Neuronal stem cell (in vitro differentiated cells): ENCODE measurements at regions not wholly inside any gene's neighbourhood (a gene's known extent, or its start where the extent isn't known, plus 50 kb on each side); places are given as distances from the start of the nearest gene placed in this dataset.
A peak's percentile ranks its signal among the peaks of the same experiment; 100 is the strongest.

Experiments used
- DNase-seq: peaks from one replicate; pipeline ENCODE4 v3.0.0-alpha.2; 2013; ENCODE audit warnings: low spot score
- H2AFZ ChIP-seq: one replicate; pipeline ENCODE4 v1.6.1; 2013; ENCODE audit warnings: mild to moderate bottlenecking, low read length, inconsistent platforms
- H2AK5ac ChIP-seq: 2 replicates; pipeline ENCODE4 v1.6.1; 2013; ENCODE audit warnings: low read depth, mild to moderate bottlenecking, inconsistent platforms, low read length, moderate library complexity, mixed read lengths
- H2BK120ac ChIP-seq: 2 replicates; pipeline ENCODE4 v1.6.1; 2013; ENCODE audit warnings: low read depth, mild to moderate bottlenecking, inconsistent platforms, low read length, moderate library complexity, mixed read lengths
- H2BK12ac ChIP-seq: one replicate; pipeline ENCODE4 v1.6.1; 2013; ENCODE audit warnings: low read length, inconsistent platforms
- H2BK15ac ChIP-seq: 2 replicates; pipeline ENCODE4 v1.6.1; 2013; ENCODE audit warnings: mild to moderate bottlenecking, low read length, inconsistent platforms, mixed read lengths
- H2BK5ac ChIP-seq: one replicate; pipeline ENCODE4 v1.6.1; 2013; ENCODE audit warnings: inconsistent platforms, mild to moderate bottlenecking, low read length, moderate library complexity
- H3K14ac ChIP-seq: one replicate; pipeline ENCODE4 v1.6.1; 2013; ENCODE audit warnings: low read length, inconsistent platforms
- H3K18ac ChIP-seq: 2 replicates; pipeline ENCODE4 v1.6.1; 2013; ENCODE audit warnings: low read length, inconsistent platforms
- H3K23ac ChIP-seq: 2 replicates; pipeline ENCODE4 v1.6.1; 2013; ENCODE audit warnings: low read depth, mild to moderate bottlenecking, mixed read lengths, low read length, inconsistent platforms; ENCODE audit not compliant: poor library complexity
- H3K27ac ChIP-seq: replicated peaks from 3 replicates; pipeline ENCODE4 v1.5.1; 2013; ENCODE audit warnings: low read length, inconsistent platforms
- H3K27me3 ChIP-seq, 3 experiments: 2 replicates each; pipeline ENCODE4 v1.6.1; 2013; ENCODE audit warnings: low read length in 3 of 3, mild to moderate bottlenecking in 2 of 3, inconsistent platforms in 1 of 3, low read depth in 1 of 3, mixed read lengths in 1 of 3, moderate library complexity in 1 of 3; ENCODE audit not compliant: control insufficient read depth in 3 of 3, insufficient read depth in 3 of 3
- H3K36me3 ChIP-seq, 2 donors: replicated peaks in 1 of 2; 2 replicates each; pipeline ENCODE4 v1.6.1; 2013; ENCODE audit warnings: low read length in 2 of 2; ENCODE audit not compliant: control insufficient read depth in 2 of 2, insufficient read depth in 2 of 2
- H3K4ac ChIP-seq: 2 replicates; pipeline ENCODE4 v1.6.1; 2013; ENCODE audit warnings: inconsistent platforms, mild to moderate bottlenecking, low read length, moderate library complexity
- H3K4me1 ChIP-seq, 2 donors: 1 replicate in 1 of 2; 2 replicates in 1 of 2; pipeline ENCODE4 v1.6.1; 2013; ENCODE audit warnings: low read length in 2 of 2, low read depth in 1 of 2; ENCODE audit not compliant: control insufficient read depth in 2 of 2, insufficient read depth in 1 of 2
- H3K4me2 ChIP-seq: one replicate; pipeline ENCODE4 v1.6.1; 2013; ENCODE audit warnings: mild to moderate bottlenecking, low read length, inconsistent platforms; ENCODE audit not compliant: insufficient read depth, poor library complexity, severe bottlenecking
- H3K4me3 ChIP-seq, 2 donors: 2 replicates each; pipeline ENCODE4 v1.5.1; 2013; ENCODE audit warnings: low read length in 2 of 2, mild to moderate bottlenecking in 2 of 2, inconsistent platforms in 1 of 2, moderate library complexity in 1 of 2
- H3K79me1 ChIP-seq: one replicate; pipeline ENCODE4 v1.6.1; 2013; ENCODE audit warnings: low read depth, mild to moderate bottlenecking, inconsistent platforms, low read length, moderate library complexity
- H3K9ac ChIP-seq: one replicate; pipeline ENCODE4 v1.6.1; 2013; ENCODE audit warnings: mild to moderate bottlenecking, low read depth, low read length, inconsistent platforms; ENCODE audit not compliant: poor library complexity
- H3K9me3 ChIP-seq, 2 donors: replicated peaks in 1 of 2; 2 replicates each; pipeline versions ENCODE3 to v1.6.1; 2013; ENCODE audit warnings: low read length in 2 of 2, mild to moderate bottlenecking in 2 of 2, inconsistent platforms in 1 of 2, low read depth in 1 of 2, mixed read lengths in 1 of 2, moderate library complexity in 1 of 2; ENCODE audit not compliant: control insufficient read depth in 2 of 2, insufficient read depth in 1 of 2
- H4K8ac ChIP-seq: one replicate; pipeline ENCODE4 v1.6.1; 2013; ENCODE audit warnings: low read depth, mild to moderate bottlenecking, inconsistent platforms, low read length, moderate library complexity
- H4K91ac ChIP-seq: one replicate; pipeline ENCODE4 v1.6.1; 2013; ENCODE audit warnings: low read length, low read depth, mild to moderate bottlenecking, inconsistent platforms; ENCODE audit not compliant: poor library complexity
- WGBS, 2 donors: extraction: QIAGEN DNeasy Blood & Tissue Kit; methylation state at CpG; one replicate each; pipeline ENCODE4 v1.1.7; 2013; ENCODE audit warnings: missing lambda C conversion rate in 2 of 2, mixed read lengths in 1 of 2; ENCODE audit not compliant: insufficient read length in 2 of 2, insufficient replicate concordance in 1 of 2; ENCODE audit errors: extremely low coverage in 2 of 2; 5-methylcytosine and 5-hydroxymethylcytosine counted together

- H2BK12ac ChIP-seq = no peak overlapping the region
Measured at GRCh38 chr6:74757813-74758212, 448.0 kb downstream of the COL12A1 start.

DNA sequence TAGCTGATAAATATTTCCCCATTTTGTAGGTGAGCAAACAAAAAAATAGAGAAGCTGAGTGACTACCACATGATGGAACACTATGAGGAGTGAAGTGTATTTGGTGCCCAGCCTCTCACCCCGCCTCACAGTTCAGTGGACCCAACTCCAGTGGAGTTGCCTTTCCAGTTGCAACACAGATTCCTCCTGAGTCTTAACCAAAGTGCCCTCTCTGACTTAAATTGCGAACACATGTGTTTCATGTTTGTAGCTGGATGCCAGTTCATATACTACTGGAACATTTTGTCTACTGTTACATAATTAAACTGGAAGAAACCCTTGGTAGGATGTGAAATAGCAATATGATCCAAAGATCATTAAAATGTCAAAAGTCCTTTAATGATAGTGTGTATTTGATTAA is 448.9 kb downstream of the COL12A1 start:
- Histone ChIP-seq H3K27ac (no peak overlapping the region), H4K8ac (no peak overlapping the region), H4K91ac (no peak overlapping the region), H3K23ac (no peak overlapping the region), H2BK12ac (no peak overlapping the region), H3K4me1 (no peaks in the 10 kb centered on the region), H3K4me3 (no peak overlapping the region), H2BK15ac (no peak overlapping the region), H3K27me3 (no peaks in the 10 kb centered on the region), H2BK120ac (no peak overlapping the region), H3K14ac (no peak overlapping the region), H3K36me3 (no peaks in the 10 kb centered on the region), H2AFZ (no peak overlapping the region), H3K4me2 (no peak overlapping the region), H3K9me3 (no peaks in the 10 kb centered on the region), H2BK5ac (no peak overlapping the region), H3K9ac (no peak overlapping the region), H3K4ac (no peak overlapping the region), H3K18ac (no peak overlapping the region), H2AK5ac (no peak overlapping the region), H3K79me1 (no peaks in the 10 kb centered on the region)
- DNase-seq = no peak
- no CpG with 5 or more reads among the region's 2 CpGs for WGBS, 2 donors

More at GRCh38 chr6:74757813-74758212, 448.0 kb downstream of the COL12A1 start:
- Histone ChIP-seq H2BK5ac (no peak overlapping the region), H2AK5ac (no peak overlapping the region), H3K9ac (no peak overlapping the region), H4K8ac (no peak overlapping the region), H3K9me3 (no peaks in the 10 kb centered on the region), H3K36me3 (no peaks in the 10 kb centered on the region), H3K79me1 (no peaks in the 10 kb centered on the region), H2AFZ (no peak overlapping the region), H2BK120ac (no peak overlapping the region), H3K27me3 (no peaks in the 10 kb centered on the region), H4K91ac (no peak overlapping the region), H3K4me3 (no peak overlapping the region), H3K4me1 (no peaks in the 10 kb centered on the region), H3K18ac (no peak overlapping the region), H3K27ac (no peak overlapping the region), H3K23ac (no peak overlapping the region), H3K4me2 (no peak overlapping the region), H3K4ac (no peak overlapping the region), H2BK15ac (no peak overlapping the region), H3K14ac (no peak overlapping the region)
- WGBS, 2 donors = no CpG with 5 or more reads among the region's 1 CpG
- no peak for DNase-seq

DNA sequence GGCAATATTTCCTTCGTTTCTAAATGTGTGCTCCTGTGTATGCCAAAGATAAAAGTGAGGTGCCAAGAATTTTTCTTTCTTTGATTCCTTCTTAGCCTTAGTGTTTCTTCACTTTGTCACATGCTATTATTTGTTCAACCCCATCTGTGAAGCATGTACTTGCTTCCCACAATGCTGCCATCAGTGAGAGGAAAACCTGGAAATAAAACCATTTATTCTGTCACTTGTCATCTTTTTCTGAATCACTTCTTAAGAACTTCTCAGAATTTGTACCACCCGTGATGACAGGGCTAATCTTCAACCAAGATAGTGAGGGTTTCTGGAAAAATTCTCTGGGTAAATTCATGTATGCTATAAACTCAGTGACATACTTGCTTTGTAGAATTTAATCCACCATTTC is 450.1 kb downstream of the COL12A1 start:
- Histone ChIP-seq H3K79me1 (no peaks in the 10 kb centered on the region), H4K8ac (no peak overlapping the region), H3K27ac (no peak overlapping the region), H2BK15ac (no peak overlapping the region), H3K18ac (no peak overlapping the region), H3K14ac (no peak overlapping the region), H2BK120ac (no peak overlapping the region), H3K23ac (no peak overlapping the region), H2AFZ (no peak overlapping the region), H3K4me2 (no peak overlapping the region), H3K36me3 (no peaks in the 10 kb centered on the region), H3K9me3 (no peaks in the 10 kb centered on the region), H3K4ac (no peak overlapping the region), H3K4me3 (no peak overlapping the region), H2BK5ac (no peak overlapping the region), H2AK5ac (no peak overlapping the region), H3K27me3 (no peaks in the 10 kb centered on the region), H4K91ac (no peak overlapping the region), H2BK12ac (no peak overlapping the region), H3K9ac (no peak overlapping the region), H3K4me1 (no peaks in the 10 kb centered on the region)
- WGBS, 2 donors = no CpG with 5 or more reads among the region's 2 CpGs
- no peak for DNase-seq

GRCh38 chr6:74755196-74755595 is 450.7 kb downstream of the COL12A1 start:
- DNase-seq = no peak
- no peak overlapping the region for H3K27ac ChIP-seq
- peak overlapping the region; percentile 76 for H3K18ac ChIP-seq

More at GRCh38 chr6:74755196-74755595, 450.7 kb downstream of the COL12A1 start:
- H4K8ac ChIP-seq = no peak overlapping the region
- H3K4me1 ChIP-seq = no peaks in the 10 kb centered on the region
- no peak overlapping the region for H3K9ac ChIP-seq
- H2BK5ac ChIP-seq = no peak overlapping the region
- no peaks in the 10 kb centered on the region for H3K36me3 ChIP-seq
- H2BK120ac ChIP-seq = no peak overlapping the region
- no peak overlapping the region for H3K4me3 ChIP-seq
- H3K4ac ChIP-seq = no peak overlapping the region
- H4K91ac ChIP-seq = no peak overlapping the region
- H3K4me2 ChIP-seq = no peak overlapping the region
- H3K9me3 ChIP-seq = no peaks in the 10 kb centered on the region
- H3K79me1 ChIP-seq = no peaks in the 10 kb centered on the region
- WGBS, 2 donors = no CpG with 5 or more reads among the region's 10 CpGs
- H2BK15ac ChIP-seq = no peak overlapping the region
- H3K23ac ChIP-seq = no peak overlapping the region
- peak overlapping the region; percentile 75 for H2AK5ac ChIP-seq
- H3K14ac ChIP-seq = no peak overlapping the region
- no peak overlapping the region for H2BK12ac ChIP-seq
- no peaks in the 10 kb centered on the region for H3K27me3 ChIP-seq
- H2AFZ ChIP-seq = no peak overlapping the region
